ENCODE measurements at regions not wholly inside any gene's neighbourhood (a gene's known extent, or its start where the extent isn't known, plus 50 kb on each side); places are given as distances from the start of the nearest gene placed in this dataset.

DNA sequence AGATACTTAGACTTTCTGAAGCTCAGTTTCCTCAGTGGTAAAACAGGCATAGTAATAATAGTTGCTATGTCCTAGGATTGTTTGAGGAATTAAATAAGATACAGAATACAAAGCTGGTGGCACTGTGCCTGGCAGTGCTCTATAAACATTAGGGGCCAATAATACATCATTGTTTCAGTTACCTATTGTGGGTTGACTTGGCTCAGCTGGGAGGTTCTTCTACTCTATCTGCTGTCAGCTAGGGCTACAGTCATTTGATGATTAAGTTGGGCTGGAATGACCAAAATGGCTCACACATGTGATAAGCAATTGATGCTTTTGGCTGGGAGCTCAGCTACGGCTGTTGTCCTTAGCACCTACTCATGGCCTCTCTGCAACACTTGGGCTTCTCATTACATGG is 121.2 kb upstream of the USP9X start:
- TF ChIP-seq, protein P1, sequence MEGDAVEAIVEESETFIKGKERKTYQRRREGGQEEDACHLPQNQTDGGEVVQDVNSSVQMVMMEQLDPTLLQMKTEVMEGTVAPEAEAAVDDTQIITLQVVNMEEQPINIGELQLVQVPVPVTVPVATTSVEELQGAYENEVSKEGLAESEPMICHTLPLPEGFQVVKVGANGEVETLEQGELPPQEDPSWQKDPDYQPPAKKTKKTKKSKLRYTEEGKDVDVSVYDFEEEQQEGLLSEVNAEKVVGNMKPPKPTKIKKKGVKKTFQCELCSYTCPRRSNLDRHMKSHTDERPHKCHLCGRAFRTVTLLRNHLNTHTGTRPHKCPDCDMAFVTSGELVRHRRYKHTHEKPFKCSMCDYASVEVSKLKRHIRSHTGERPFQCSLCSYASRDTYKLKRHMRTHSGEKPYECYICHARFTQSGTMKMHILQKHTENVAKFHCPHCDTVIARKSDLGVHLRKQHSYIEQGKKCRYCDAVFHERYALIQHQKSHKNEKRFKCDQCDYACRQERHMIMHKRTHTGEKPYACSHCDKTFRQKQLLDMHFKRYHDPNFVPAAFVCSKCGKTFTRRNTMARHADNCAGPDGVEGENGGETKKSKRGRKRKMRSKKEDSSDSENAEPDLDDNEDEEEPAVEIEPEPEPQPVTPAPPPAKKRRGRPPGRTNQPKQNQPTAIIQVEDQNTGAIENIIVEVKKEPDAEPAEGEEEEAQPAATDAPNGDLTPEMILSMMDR (tag by site-specific recombination; IDR thresholded peaks at IDR 0.05) = no peak
- TF ChIP-seq ZNF274 (IDR thresholded peaks at IDR 0.05; ENCODE audit: low read length) = no peak
- TF ChIP-seq ZNF274 (tag by site-specific recombination; IDR thresholded peaks at IDR 0.05; ENCODE audit: borderline replicate concordance) = no peak
- no peak for TF ChIP-seq ZNF449 (tag by site-specific recombination; IDR thresholded peaks at IDR 0.05)
- TF ChIP-seq ZNF692 (tag by site-specific recombination; IDR thresholded peaks at IDR 0.05) = no peak
- no peak for TF ChIP-seq ZNF416 (tag by site-specific recombination; IDR thresholded peaks at IDR 0.05)
- TF ChIP-seq YY1 (tag by site-specific recombination; IDR thresholded peaks at IDR 0.05) = no peak
- TF ChIP-seq, protein P2, sequence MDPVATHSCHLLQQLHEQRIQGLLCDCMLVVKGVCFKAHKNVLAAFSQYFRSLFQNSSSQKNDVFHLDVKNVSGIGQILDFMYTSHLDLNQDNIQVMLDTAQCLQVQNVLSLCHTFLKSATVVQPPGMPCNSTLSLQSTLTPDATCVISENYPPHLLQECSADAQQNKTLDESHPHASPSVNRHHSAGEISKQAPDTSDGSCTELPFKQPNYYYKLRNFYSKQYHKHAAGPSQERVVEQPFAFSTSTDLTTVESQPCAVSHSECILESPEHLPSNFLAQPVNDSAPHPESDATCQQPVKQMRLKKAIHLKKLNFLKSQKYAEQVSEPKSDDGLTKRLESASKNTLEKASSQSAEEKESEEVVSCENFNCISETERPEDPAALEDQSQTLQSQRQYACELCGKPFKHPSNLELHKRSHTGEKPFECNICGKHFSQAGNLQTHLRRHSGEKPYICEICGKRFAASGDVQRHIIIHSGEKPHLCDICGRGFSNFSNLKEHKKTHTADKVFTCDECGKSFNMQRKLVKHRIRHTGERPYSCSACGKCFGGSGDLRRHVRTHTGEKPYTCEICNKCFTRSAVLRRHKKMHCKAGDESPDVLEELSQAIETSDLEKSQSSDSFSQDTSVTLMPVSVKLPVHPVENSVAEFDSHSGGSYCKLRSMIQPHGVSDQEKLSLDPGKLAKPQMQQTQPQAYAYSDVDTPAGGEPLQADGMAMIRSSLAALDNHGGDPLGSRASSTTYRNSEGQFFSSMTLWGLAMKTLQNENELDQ (tag by site-specific recombination; IDR thresholded peaks at IDR 0.05; ENCODE audit: low read depth) = no peak
- TF ChIP-seq ZNF112 (tag by site-specific recombination; IDR thresholded peaks at IDR 0.05) = no peak
- TF ChIP-seq ZNF292 (tag by site-specific recombination; IDR thresholded peaks at IDR 0.05; ENCODE audit: borderline replicate concordance, low read depth) = no peak
- TF ChIP-seq ZNF391 (tag by site-specific recombination; IDR thresholded peaks at IDR 0.05; ENCODE audit: borderline replicate concordance, low read depth) = no peak
- TF ChIP-seq ZNF341 (tag by site-specific recombination; IDR thresholded peaks at IDR 0.05; ENCODE audit: low read depth) = no peak
- TF ChIP-seq ZNF530 (tag by site-specific recombination; IDR thresholded peaks at IDR 0.05; ENCODE audit: low read depth) = no peak

All from HEK293 (cell line).